ENCODE measurements at regions not wholly inside any gene's neighbourhood (a gene's known extent, or its start where the extent isn't known, plus 50 kb on each side); places are given as distances from the start of the nearest gene placed in this dataset.

- TF ChIP-seq CBFB (CRISPR knock-in tag; IDR thresholded peaks at IDR 0.05; ENCODE audit: low read depth) (no peak), TEAD4 (CRISPR knock-in tag; IDR thresholded peaks at IDR 0.05) (no peak), MYBL2 (CRISPR knock-in tag; IDR thresholded peaks at IDR 0.05) (no peak), NFYB (CRISPR knock-in tag; conservative IDR thresholded peaks at IDR 0.05; ENCODE audit: low read depth) (no peak)
- TF ChIP-seq, protein P1, sequence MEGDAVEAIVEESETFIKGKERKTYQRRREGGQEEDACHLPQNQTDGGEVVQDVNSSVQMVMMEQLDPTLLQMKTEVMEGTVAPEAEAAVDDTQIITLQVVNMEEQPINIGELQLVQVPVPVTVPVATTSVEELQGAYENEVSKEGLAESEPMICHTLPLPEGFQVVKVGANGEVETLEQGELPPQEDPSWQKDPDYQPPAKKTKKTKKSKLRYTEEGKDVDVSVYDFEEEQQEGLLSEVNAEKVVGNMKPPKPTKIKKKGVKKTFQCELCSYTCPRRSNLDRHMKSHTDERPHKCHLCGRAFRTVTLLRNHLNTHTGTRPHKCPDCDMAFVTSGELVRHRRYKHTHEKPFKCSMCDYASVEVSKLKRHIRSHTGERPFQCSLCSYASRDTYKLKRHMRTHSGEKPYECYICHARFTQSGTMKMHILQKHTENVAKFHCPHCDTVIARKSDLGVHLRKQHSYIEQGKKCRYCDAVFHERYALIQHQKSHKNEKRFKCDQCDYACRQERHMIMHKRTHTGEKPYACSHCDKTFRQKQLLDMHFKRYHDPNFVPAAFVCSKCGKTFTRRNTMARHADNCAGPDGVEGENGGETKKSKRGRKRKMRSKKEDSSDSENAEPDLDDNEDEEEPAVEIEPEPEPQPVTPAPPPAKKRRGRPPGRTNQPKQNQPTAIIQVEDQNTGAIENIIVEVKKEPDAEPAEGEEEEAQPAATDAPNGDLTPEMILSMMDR (IDR thresholded peaks at IDR 0.05): no peak
These were observed 348.2 kb upstream of the GOLIM4 start for GRCh38 chr3:168443965-168444364.
